Duodenal mucosa (tissue), 2 donors: ENCODE measurements at regions not wholly inside any gene's neighbourhood (a gene's known extent, or its start where the extent isn't known, plus 50 kb on each side); places are given as distances from the start of the nearest gene placed in this dataset.

Experiments used
- H3K27ac ChIP-seq: one replicate; pipeline ENCODE4 v1.7.0; 2013; ENCODE audit warnings: low read depth, low read length
- H3K27me3 ChIP-seq, 2 donors: one replicate each; pipeline ENCODE4 v1.7.0; 2013; ENCODE audit warnings: low read length in 2 of 2, control low read depth in 1 of 2; ENCODE audit not compliant: insufficient read depth in 2 of 2, control insufficient read depth in 1 of 2
- H3K36me3 ChIP-seq, 2 donors: one replicate each; pipeline ENCODE4 v1.7.0; 2013; ENCODE audit warnings: low read length in 2 of 2, control low read depth in 1 of 2; ENCODE audit not compliant: insufficient read depth in 2 of 2, control insufficient read depth in 1 of 2
- H3K4me1 ChIP-seq, 2 donors: one replicate each; pipeline ENCODE4 v1.7.0; 2013; ENCODE audit warnings: low read length in 2 of 2, control low read depth in 1 of 2; ENCODE audit not compliant: insufficient read depth in 2 of 2, control insufficient read depth in 1 of 2
- H3K4me3 ChIP-seq, 2 donors: one replicate each; pipeline ENCODE4 v1.7.0; 2013; ENCODE audit warnings: low read length in 2 of 2, low read depth in 1 of 2
- H3K9ac ChIP-seq, 2 donors: one replicate each; pipeline ENCODE4 v1.7.0; 2013; ENCODE audit warnings: low read length in 2 of 2, low read depth in 1 of 2
- H3K9me3 ChIP-seq, 2 donors: one replicate each; pipeline ENCODE4 v1.7.0; 2013; ENCODE audit warnings: low read length in 2 of 2, control low read depth in 1 of 2; ENCODE audit not compliant: control insufficient read depth in 1 of 2

DNA sequence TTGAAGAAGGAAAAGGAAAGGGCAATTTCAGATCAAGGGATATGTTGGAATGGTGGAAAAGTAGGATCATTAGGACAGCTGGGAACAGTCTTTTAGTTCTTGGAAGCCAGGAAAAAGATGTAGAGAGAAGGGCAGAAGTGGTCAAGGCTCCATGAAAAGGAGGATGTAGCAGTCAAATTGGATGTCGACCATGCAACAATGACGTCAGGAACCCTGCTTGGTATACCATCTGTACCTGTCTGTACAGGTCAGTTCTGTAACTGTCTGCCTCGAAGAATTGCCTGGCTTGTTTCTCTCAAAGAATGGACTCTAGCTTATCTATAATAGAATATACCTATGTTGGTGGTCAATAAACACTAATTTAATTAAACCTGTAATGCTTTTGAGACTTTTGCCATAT is 157.8 kb upstream of the SGO1 start:
- H3K27ac ChIP-seq: no peak overlapping the region
- no peak overlapping the region for H3K4me3 ChIP-seq
- H3K9me3 ChIP-seq: no peaks in the 10 kb centered on the region
- no peak overlapping the region for H3K9ac ChIP-seq
- H3K27me3 ChIP-seq: no peaks in the 10 kb centered on the region
- no peaks in the 10 kb centered on the region for H3K36me3 ChIP-seq
- no peaks in the 10 kb centered on the region for H3K4me1 ChIP-seq

DNA sequence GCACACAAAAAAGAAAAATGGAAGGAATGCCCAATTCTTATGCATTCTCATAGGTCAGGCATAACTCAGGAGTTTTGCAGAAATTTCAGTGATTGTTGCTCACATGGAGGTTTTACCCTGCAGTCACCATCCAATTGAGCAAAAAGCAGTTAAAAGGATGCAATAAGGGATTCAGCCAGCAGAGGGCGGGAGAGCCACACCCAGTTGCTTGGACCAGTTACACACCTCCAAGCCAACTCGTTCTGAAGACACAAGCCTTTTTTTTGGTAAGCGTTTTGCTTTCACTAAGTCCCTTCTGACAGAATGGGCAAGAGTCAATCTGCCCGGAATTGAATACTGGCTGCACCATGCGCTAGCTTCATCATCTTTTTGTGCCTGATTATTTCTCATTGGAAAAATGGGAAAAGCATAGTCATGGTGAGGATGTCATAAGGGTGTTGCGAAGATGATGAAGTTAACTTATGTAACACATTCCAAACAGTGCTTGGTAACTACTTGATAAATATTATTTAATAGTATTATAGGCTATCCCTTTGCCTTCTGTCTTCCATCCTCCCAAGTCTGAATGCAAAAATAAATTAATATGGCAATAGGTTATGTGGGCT is 154.4 kb upstream of the SGO1 start:
- no peaks in the 10 kb centered on the region for H3K36me3 ChIP-seq
- no peak overlapping the region for H3K27ac ChIP-seq
- no peak overlapping the region for H3K4me3 ChIP-seq
- no peaks in the 10 kb centered on the region for H3K27me3 ChIP-seq
- no peak overlapping the region for H3K9ac ChIP-seq
- no peaks in the 10 kb centered on the region for H3K9me3 ChIP-seq
- no peaks in the 10 kb centered on the region for H3K4me1 ChIP-seq

DNA sequence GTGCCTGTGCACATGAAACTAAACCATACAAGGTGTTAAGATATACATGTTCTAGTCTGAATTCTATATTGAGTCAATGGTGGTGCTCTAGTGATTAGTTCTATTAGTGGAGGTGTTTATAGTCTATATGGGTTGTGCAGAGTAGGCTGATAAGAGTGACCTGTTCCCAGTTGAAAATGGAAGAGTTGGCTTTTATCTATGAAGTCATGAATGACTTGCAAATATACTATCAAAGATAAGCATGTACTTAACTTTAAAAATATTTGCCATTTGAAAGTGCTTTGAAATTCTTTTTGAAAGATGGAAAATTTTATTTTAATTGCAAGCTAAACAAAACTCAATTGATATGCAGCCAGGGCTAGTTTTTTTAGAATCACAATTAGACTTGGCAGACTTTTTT is 150.6 kb upstream of the SGO1 start:
- H3K27ac ChIP-seq: no peak overlapping the region
- no peaks in the 10 kb centered on the region for H3K4me1 ChIP-seq
- H3K9ac ChIP-seq: no peak overlapping the region
- no peaks in the 10 kb centered on the region for H3K36me3 ChIP-seq
- no peaks in the 10 kb centered on the region for H3K27me3 ChIP-seq
- no peaks in the 10 kb centered on the region for H3K9me3 ChIP-seq
- no peak overlapping the region for H3K4me3 ChIP-seq

DNA sequence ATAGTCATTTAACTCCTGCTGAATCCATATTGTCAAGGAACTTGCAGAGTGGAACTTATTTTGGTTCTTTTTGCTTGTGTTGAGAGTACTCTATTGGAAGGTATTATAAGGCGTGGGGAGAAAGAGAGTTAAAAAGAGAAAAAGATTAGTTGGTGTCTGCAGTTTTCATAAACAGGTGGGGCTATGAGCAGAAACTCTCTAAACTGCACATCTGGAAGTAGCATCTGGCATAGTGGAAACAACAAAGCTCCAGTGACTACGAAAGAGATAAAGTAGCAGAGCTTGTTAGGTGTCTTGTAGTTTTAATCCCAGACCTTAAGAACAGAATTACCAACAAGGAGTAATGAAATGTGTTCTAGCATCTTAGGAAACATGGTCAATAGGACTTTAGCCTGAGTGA is 148.8 kb upstream of the SGO1 start:
- no peaks in the 10 kb centered on the region for H3K27me3 ChIP-seq
- no peaks in the 10 kb centered on the region for H3K36me3 ChIP-seq
- H3K4me3 ChIP-seq: no peak overlapping the region
- no peaks in the 10 kb centered on the region for H3K9me3 ChIP-seq
- H3K9ac ChIP-seq: no peak overlapping the region
- H3K27ac ChIP-seq: no peak overlapping the region
- H3K4me1 ChIP-seq: no peaks in the 10 kb centered on the region

DNA sequence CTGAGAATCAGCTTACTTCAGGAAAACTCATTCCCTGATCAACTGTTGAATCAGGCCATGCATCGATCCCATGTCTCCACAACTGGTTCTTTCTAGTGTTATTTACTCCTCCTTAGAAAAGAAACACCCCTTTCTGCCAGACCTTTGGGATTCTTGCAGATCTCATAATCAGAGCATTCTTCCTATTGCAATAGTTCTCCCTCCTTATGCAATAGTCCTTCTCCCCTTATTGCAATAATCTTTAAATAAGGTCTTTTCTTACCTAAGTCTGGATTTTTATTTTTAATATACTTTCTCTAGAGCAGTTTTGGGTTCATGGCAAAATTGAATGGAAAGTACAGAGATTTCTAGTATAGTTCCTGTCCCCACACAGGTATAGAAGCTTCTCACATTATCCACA is 141.9 kb upstream of the SGO1 start:
- Histone ChIP-seq H3K9me3 (no peaks in the 10 kb centered on the region), H3K27ac (no peak overlapping the region), H3K4me3 (no peak overlapping the region), H3K27me3 (no peaks in the 10 kb centered on the region), H3K36me3 (no peaks in the 10 kb centered on the region), H3K4me1 (no peaks in the 10 kb centered on the region), H3K9ac (no peak overlapping the region)

DNA sequence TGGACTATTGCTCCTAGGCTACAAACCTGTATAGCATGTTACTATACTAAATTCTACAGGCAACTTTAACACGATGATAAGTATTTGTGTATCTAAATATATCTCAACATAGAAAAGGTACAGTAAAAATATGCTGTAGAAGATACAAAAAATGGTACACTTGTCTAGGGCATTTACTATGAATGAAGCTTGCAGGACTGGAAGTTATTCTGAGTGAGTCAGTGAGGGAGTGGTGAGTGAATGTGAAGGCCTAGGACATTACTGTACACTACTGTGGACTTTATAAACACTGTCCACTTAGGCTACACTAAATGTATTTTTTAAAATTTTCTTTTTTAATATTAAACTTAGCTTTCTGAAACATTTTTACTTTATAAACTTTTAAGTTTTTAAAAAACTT is 140.5 kb upstream of the SGO1 start:
- H3K27ac ChIP-seq: no peak overlapping the region
- no peaks in the 10 kb centered on the region for H3K27me3 ChIP-seq
- no peak overlapping the region for H3K4me3 ChIP-seq
- no peaks in the 10 kb centered on the region for H3K4me1 ChIP-seq
- no peaks in the 10 kb centered on the region for H3K9me3 ChIP-seq
- no peak overlapping the region for H3K9ac ChIP-seq
- H3K36me3 ChIP-seq: no peaks in the 10 kb centered on the region

DNA sequence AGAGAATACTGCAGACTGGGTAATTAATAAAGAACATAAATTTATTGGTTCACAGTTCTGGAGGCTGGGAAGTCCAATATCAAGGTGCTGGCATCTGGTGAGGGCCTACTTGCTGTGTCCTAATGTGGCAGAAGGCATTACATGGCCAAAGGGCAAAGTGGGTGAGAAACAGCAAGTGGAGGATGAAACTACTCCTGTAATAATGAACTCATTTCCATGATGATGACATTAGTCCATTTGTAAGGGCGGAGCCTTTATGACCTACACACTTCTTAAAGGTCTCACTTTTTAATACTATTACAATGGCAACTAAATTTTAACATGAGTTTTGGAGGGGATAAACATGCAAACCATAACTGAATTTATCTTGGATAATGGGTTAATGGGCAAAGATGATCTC is 139.6 kb upstream of the SGO1 start:
- Histone ChIP-seq H3K9ac (no peak overlapping the region), H3K9me3 (no peaks in the 10 kb centered on the region), H3K4me3 (no peak overlapping the region), H3K4me1 (no peaks in the 10 kb centered on the region), H3K27me3 (no peaks in the 10 kb centered on the region), H3K27ac (no peak overlapping the region), H3K36me3 (no peaks in the 10 kb centered on the region)

DNA sequence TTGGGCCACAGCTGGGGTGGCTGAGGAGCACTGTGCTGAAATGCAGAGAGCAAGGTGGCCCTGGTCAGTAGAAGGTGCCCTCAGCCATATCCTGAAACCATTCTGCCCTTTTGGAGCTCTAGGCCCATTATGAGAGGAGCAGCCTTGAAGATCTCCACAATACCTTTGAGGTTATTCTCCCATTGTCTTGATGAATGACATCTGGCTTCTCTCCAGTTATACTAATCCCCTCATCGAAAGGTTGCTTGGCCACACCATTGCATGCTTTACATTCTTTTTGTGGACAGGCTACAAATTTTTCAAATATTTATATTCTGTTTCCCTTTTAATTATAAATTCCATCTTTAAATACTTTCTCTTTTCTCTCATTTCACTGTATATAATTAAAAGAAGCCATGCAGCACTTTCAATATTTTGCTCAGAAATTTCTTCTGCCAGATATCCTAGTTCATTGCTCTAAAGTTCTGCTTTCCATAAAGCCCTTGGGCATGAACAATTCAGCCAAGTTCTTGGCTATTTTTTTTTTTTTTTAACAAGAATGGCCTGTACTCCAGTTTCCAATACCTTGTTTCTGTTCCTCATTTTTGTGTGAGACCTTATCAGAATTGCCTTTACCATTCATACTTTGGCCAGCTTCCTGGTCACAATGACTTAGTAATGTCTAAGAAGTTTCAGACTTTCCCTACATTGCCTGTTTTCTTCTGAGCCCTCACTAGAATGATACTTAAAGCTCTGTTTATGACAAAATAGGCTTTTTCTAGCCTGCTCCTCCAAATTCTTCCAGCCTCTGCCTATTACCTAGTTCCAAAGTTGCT is 138.9 kb upstream of the SGO1 start:
- Histone ChIP-seq H3K27me3 (no peaks in the 10 kb centered on the region), H3K27ac (no peak overlapping the region), H3K36me3 (no peaks in the 10 kb centered on the region), H3K9ac (no peak overlapping the region), H3K4me1 (no peaks in the 10 kb centered on the region), H3K9me3 (no peaks in the 10 kb centered on the region), H3K4me3 (no peak overlapping the region)

DNA sequence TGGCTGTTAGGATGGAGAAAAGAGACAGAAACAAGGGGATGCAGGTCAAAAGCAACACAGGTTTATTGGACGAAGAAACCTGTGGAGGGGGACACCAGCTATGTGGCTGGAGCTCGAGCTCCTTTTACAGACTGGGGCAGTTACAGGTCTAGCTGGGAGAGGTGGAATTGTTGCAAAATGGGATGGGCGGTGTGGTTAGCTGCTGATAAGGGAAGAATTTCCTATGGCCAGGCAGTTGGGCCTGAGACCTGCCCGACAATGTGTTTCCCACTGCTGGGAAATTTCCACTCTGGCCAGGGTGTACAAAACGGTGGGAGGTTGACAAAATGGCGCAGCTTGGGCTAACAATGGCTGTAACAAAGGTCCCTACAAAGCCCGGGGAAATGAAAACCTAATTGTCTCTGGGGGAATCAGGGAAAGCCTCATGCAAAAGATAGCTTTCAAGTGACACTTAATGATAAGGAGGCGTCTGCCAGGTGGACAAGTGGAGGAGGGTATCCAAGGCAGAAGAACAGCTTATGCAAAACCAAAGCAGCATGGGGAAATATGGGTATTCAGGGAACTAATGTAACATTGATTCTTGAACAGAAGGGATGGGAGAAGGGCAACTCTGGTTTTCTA is 137.4 kb upstream of the SGO1 start:
- H3K36me3 ChIP-seq: no peaks in the 10 kb centered on the region
- H3K27me3 ChIP-seq: no peaks in the 10 kb centered on the region
- H3K27ac ChIP-seq: no peak overlapping the region
- H3K4me1 ChIP-seq: no peaks in the 10 kb centered on the region
- H3K9me3 ChIP-seq: no peaks in the 10 kb centered on the region
- H3K4me3 ChIP-seq: no peak overlapping the region
- H3K9ac ChIP-seq: no peak overlapping the region

DNA sequence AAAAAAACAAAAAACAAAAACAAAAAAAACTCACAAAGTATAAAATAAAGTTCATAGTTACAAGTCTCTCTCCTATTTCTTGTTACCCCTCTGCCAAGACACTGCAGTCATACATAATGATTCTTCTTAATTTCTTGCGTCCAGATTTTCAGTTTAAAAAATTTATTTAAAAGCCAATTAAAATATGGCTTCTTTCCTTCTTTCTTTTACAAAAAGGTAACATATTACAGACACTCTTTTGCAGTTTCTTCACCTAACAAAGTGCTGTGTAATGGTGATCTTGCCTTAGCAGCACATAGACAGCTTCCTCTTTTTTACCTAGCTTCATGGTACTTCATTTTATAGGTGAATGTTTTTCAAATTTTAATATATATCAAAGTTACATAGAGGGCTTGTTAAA is 136.1 kb upstream of the SGO1 start:
- H3K9me3 ChIP-seq: no peaks in the 10 kb centered on the region
- no peak overlapping the region for H3K9ac ChIP-seq
- H3K27me3 ChIP-seq: no peaks in the 10 kb centered on the region
- no peak overlapping the region for H3K27ac ChIP-seq
- H3K36me3 ChIP-seq: no peaks in the 10 kb centered on the region
- no peak overlapping the region for H3K4me3 ChIP-seq
- H3K4me1 ChIP-seq: no peaks in the 10 kb centered on the region
